ENCODE measurements at regions not wholly inside any gene's neighbourhood (a gene's known extent, or its start where the extent isn't known, plus 50 kb on each side); places are given as distances from the start of the nearest gene placed in this dataset.
A peak's percentile ranks its signal among the peaks of the same experiment; 100 is the strongest.

DNA sequence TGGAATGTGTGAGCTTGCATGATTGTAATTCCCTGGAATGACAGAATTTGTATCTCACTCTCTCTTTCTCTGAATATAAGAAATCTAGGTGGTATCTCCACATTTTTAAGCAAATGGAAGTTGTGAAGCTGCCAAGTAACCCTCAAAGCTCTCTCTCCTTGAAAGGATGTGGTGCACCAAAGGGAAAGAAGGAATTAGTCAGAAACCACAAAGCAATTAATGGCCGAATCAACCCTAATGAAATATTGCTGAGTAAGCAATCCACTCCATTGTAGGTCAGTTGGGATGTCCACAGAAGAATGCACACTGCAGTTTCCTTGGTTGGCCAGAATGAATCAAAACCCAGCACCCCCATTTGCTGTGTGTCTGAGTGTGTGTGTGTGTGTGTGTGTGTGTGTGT lies 153.5 kb downstream of the KCNA5 start:
- no peak for ATAC-seq
- DNase-seq: no peak

DNA sequence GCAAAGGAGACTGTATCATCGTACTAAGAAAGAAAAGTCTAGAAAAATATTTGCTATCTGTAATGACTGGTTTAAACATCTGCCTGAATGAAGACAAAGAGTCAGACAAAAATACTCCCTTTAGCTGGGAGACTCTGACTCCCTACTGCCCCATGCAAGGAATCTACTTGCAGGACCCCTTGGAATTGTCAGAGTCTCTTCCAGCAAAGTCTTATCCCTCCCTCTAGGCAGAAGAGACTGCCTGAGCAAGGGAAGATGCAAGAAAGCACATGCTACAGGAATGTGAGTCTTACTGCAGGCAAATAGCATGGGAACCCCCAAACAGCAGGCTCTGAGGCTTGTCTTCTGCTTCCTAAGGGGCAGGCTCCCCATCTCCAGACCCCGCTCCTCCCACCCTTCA lies 154.0 kb downstream of the KCNA5 start:
- DNase-seq: no peak
- no peak for ATAC-seq

DNA sequence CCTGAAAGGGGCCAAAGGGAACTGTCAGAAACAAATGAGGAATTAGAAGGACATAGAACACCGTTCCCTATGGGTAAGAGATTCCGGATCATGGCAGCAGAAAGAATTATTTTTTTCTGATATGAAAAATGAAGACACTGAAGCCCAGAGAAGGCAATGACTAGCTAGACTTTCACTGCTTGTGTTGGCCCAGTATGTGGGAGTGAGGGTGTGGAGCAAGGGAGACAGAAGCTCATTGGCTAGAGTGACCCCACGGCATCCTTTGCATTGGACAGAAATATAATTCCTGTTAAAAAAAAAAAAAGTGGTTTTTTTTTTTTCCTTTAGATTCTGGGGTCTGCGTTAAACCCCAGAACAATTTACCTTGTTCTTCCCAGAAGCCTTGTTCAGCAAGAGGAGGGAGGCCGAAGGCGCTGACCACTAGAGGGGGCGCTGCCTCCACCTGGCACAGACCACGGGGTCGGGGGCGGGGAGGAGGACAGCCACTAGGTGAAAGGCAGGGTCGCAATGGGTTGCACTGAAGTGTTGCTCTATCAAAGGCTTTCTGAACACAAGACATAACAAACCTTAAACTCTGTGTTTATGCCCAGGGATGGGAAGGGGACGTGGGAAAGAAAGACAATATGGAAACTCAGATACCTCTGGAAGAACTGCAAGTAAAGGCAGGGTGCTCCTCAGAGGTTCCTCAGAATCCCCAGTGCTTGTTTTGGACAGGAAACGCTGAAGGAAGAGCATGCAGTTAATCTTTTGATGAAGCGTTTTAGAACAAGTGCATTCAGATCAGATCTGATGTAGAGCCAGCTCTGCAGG lies 156.8 kb downstream of the KCNA5 start:
- peak; percentile 60 for DNase-seq
- no peak for ATAC-seq

DNA sequence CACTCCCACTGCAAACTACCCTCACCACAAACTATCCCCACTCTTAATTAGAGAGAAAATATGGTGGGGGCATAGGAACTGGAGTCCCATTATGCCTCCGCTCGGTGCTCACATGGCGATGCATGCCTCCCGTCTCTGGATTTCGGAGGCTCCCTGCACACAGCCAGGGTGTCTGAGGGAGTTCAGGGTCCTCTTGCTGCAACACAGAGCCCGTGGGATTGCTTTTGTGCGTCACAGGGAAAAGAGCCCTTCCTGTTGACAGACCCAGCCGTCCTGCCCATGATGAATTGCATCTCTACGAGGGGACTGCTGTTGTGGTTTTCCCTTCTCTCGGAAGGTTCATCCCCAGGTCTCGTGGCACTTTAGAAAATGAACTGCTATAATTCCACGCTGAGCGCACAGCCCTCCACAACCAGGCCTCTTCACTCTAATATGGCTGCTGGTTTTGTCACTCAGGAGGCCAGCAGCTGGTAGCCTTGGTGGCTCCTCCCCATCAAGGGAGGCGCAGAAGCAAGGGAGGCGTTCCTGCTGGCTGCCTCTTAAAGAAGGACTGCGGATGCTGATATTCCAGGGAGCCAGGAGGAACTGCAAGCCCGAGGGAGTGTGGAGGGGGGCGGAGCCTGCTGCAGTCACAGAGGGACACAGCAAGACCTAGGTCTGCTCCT lies 158.0 kb downstream of the KCNA5 start:
- no peak for ATAC-seq
- DNase-seq: no peak

DNA sequence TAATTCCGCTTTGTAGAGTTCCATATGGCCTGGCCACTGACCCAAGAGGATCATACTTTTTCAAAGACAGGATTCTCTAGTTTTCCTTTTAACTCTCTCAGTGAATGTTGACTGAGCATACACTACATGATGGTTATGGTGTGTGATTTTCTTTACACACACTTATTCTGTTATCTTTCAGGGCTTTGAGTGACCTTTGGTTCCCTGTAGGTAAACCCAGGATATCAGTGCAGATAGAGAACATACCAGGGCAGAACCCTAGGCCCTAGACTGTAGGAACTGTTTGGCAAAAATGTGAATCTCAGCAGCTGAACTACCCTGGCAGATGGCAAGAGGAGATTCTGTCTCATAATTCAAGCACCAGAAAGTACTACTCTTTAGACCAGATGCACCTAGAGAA lies 159.6 kb downstream of the KCNA5 start:
- DNase-seq (no peak), ATAC-seq (no peak)

DNA sequence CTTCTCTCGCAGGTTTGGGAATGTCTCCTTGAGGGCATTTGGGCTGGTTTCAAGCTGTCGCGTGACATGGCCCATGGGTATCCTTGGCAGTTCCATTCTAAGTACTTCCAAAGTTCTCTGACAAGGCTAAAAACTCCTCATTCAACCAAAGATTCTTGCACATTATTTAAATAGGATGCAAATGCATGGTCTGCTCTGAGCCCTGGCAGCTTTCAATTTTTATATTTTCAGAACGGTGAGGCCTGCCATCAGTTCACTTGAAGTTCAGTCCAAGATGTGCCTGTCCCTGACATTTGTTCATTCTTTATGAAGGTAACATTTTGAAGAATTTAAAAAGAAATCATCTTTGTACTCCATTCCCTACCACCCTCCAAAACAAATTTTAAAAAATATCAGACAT lies 160.0 kb downstream of the KCNA5 start:
- ATAC-seq (no peak), DNase-seq (no peak)

DNA sequence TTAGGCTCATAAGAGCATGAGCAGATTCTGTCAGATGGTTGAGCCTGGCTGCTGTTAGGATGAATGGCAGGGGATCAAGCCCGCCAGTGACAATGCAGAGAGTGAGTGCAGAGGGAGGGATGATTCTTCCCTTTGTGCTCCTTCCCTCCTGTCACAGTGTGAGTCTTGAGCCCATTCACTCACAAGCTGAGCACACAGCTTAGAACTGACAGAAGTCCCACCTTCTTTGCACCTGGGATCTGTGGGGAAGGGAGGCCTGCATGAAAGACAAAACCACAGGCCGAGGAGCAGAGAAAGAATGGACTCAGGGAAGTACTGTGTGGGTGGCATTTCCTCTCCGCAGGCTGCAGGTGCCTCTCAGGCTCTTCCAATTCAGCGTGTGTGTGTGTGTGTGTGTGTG lies 160.6 kb downstream of the KCNA5 start:
- DNase-seq: no peak
- no peak for ATAC-seq

DNA sequence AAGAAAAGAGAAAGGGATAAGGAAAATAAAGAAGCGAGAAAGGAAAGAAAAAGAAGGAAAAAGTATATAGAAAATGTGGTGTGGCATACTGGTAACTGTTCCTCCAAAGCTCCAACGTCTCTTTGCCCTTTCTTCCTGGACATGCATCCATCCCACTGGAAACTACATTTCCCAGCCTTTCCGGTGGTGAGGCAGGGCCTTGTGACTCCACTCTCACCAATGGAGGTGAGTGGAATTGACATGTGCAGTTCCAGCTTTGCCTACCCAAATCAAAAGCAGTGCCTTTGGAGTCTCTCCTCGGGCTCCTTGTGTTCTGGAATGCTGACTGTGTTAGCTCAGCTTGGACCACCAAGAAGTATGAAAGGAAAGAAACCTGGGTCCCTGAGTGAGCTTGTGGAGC lies 161.2 kb downstream of the KCNA5 start:
- no peak for ATAC-seq
- no peak for DNase-seq

DNA sequence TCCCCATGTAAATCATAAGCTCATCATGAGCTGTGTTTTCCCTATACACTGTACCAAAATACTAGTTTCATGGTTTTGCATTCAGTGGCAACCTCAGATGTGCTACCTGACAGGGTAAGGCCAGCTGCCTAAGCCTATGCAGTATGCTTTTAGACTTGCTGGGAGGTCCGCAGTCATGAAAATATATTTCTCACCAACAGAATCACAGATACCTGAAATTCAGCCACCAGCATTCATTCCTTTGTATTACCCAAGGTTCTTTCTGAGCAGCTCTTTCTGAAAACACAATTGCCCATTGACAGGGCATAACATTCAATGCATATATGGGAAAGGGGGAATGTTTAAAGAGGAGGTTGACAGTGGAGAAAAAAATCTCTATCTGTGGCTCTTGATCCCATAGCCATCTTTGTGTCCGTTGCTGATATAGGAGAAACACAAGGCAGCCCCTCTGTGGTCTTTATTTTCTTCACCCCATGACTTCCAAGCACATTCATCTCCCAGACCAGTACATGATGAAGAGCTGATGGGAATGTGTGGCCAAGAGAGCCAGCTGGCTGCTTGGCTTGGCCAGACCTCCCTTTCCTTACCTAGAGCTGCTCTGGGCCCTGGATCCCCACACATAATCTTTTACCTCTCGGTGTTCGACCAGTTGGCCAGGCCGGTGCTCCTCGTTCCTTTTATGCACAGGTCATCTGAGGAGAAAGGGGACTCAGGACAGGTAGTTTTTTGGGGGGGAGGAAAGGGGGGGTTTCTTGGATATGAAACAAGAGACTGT lies 162.9 kb downstream of the KCNA5 start:
- DNase-seq (no peak), ATAC-seq (no peak)

DNA sequence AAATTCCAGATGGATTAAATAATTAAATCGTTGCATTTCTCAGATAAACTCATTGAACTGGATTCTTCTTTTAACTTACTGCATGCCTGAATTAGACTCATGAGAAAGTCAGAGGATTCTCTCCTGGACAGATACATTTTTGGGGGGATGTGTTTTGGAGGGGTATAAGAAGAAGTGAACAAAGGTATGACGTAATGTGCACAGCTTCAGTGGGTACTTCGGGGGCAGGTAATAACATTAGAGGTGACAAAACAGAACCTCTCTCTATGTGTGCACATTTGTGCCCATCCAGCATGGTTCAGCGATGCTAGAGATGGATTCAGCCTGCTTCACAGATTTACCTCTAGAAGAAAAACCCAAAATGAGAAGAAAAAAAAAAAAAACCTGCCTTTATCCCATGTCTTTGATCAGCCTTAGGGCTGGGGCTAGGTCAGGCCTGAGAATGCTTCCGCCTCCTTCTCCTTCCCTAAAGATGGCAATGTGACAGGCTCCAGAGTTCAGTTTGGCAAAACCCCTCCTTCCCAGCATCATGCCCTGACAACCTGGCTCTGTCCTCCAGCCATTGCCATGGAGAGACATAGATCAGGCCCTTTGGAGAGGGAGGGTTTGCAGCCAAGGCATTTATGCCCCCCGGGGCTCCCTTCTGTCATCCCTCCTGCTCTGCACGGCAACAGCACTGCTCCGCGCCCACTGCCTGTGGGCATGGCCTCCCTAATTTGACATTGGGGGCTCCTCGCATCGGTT lies 166.7 kb downstream of the KCNA5 start:
- ATAC-seq (no peak), DNase-seq (no peak)

DNA sequence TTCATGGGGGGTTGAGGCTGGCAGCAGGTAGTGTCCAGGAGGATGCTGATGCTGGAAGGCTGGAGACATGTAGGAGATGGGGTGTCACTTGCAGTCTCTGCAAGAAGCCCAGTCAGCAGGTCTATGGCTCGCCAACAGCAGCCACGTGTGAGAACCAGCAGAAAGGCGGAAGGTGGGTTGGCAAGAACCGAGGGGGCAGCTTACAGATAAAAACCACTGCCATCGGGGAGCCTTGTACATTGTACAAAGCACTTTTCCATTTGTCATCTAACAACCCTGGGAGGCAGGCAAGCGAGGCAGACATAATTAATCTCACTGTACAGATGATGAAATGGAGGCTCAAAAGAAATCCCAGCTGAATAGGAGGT lies 167.2 kb downstream of the KCNA5 start:
- DNase-seq: no peak
- no peak for ATAC-seq

DNA sequence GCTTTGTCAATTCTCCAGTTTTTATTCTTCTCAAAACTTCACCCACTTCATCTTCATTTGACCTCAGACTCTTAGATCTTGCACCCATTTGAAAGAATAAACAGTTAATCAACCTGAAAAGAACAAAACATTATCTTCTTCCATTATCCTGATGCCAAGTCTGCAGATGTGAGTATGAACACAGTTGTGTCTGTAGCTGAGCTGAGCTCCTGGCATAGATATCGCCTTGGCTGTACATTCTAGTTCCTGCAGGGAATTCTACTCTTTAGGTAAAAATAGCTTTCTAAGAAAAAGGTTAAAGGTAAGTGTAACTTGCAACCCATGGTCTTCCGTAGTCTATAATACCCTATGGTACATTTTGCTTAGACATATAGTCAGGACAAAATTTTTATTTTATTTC lies 169.7 kb downstream of the KCNA5 start:
- no peak for DNase-seq
- ATAC-seq: no peak

DNA sequence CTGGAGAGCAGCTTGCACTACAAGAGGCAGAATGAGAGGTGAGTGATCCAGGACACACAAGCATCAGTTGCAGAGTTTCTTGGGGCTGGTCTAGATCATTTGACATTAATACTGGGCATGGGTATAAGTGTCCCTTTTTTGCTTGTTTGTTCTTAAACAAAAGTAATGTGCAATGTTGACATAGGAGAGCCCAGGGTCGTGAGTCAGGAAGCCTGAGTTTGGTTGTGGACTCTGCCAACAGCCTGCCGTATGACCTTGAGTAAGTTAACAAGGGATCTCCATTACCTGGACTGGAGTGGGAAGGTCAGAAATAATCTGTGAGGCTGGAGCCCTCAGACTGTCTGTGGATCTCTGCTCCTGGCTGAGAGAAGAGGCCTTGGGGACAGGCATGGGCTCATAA lies 170.3 kb downstream of the KCNA5 start:
- ATAC-seq: no peak
- DNase-seq: no peak

DNA sequence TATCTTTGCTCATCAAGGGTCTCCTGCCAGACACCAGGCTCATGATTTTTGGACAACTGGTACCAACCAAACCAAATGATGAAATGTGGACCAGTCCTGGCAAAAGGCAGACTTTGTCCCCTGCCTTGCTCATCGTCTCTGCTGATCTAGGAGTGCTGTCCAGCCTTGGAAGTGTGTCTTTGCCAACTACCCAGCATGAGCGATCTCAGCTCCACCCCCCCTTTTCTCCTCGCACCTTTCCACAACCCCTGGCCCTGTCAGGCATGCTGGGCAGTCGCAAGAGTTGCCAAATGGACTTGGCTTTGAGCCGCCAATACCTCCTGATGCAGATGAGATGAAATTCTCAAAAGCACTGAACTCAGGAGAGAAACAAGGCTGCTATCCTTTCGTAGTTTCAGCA lies 174.3 kb downstream of the KCNA5 start:
- ATAC-seq (no peak), DNase-seq (no peak)

DNA sequence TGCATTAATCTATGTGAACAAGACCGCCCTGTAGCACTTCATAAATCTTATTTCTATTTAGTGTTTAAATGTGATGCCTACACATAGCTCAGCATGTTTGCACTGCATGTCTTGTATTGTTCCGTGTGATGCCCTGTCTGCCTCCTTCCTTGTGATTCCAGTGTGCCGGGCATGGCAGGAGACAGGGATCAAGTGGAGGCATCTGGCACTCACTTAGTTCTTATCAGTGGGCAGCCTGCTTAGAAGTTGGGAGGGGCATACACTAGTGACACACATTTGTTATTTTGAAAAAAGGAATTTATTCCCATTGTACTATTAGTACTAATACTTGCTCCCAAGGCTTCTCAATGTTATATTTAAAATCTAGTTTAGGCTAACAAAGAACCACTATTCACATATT lies 176.4 kb downstream of the KCNA5 start:
- ATAC-seq: no peak
- DNase-seq: no peak

DNA sequence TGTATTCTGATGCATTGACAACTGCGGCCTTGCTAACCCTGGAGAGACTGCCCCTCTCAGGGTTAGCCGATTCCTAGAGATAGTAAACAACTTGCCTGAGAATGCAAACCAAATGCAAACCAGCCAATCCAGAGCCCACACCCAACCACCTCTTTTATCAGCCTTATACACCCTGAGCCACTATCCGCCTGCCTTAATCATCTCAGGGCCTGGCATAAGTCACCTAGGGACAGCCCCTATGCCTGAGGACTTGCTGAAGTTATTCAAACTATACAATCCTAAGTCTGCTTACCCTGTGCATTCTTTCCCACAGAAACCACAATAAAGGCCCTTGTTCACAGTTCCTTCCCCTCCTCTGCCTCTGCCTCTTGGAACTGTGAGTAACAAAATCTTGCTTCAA lies 177.2 kb downstream of the KCNA5 start:
- DNase-seq (peak; percentile 24), ATAC-seq (peak; percentile 98)

DNA sequence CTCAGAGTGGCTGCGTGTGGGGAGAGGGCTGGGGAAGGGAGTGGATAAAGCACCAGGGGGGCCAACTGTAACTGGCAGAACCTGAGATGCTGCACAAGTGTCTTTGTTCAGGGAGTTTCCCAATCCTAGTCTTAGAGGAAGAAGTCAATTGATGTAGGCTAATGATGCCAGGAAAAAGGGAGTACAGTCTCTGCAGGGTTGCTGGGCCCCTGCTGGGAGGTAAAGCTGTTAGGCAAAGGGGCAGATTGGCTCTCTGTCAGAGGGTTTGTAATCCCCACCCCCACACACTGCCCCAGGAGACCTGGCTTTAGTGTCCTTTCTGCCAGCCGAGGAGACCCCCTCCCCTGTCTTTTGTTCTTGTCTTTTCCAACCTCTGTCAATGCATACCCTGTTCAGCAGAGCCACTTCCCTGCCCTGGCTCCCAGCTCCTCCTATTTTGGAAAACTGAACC lies 178.4 kb downstream of the KCNA5 start:
- no peak for DNase-seq
- ATAC-seq: no peak

DNA sequence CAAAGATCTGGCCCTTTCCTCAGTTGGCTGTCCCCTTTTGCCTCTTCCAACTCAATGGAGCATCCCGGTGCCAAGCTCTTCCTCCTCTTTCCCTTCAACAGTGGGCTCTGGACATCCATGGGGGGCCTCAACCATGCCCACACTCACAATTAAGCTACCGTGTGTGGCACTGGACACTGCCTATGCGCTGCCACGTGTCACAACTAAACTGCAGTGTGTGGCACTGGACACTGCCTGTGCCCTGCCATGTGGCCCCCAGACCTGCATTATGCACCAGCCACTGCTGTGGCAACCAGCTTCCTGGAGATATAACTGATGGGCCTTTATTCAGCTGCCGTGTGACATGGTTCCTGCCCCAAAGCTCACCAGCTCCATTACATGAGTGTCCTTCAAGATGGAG lies 179.1 kb downstream of the KCNA5 start:
- ATAC-seq (no peak), DNase-seq (no peak)

DNA sequence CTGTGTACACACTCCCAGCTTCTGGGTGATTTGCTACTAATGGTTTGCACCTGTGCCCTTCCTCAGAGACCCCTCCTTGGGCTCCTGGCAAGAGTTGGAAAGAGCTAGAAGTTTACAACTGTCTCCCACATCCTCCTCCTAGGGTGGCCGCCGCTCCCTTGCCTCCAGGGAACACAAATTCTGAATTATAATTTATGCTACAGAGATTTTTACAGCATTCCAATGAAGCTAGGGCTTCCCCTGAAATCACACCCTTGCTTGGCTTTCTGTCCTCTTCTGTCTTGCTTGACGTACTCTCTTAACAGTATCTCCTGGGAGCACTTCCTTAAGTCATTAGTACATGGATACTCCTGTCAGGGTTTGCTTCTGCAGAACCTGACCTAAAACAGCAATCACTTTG lies 180.2 kb downstream of the KCNA5 start:
- DNase-seq (no peak), ATAC-seq (no peak)

DNA sequence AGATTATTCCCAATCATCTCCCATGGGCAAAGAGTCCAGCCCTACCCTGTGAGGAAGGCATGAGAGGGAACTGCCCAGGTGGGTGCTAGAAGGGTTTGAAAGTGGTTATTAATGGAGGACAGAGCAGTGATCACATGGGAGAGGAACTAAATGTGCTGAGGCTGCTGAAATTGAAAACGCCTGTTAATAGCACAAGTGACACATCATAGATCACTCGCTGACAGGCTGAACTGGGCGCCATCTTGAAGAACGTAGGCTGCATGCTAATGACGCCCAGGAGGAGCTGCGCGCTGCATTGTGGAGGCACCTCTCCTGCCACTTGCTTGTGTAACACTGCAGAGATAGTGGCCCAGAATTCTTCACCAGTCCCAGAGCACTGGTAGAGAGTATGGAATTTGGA lies 182.9 kb downstream of the KCNA5 start:
- no peak for DNase-seq
- ATAC-seq: no peak

DNA sequence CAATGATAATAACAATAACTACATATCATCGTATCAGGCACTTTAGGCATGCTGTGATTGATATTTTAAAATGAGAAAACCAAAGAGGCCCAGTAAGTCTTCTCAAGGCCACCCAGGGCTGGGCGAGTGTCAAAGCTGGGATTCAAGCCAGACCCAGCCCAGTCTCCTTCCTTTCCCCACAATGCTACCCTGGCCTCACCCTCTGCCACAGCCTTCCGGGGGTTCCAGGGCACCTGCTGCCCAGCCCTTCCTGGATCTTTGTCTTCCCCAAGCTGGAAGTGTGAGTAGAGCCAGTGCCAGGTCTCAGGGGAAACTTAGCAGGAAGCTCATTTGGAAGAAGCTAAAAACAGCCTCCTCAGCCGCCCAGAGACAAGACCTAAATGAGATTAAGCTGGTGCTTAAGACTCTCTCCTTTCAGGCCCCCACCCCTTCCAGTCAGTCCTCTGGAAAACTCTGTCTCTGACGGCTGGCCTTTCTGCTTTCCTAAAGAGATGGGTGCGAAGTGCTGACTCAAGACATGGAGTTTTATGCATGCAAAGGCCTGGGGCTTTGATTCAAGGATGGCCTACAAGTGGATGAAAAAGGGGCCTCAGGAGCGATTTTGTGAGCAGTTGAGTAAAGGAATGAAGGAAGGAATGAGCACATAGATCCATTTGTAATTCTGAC lies 184.2 kb downstream of the KCNA5 start:
- DNase-seq (no peak), ATAC-seq (no peak)

DNA sequence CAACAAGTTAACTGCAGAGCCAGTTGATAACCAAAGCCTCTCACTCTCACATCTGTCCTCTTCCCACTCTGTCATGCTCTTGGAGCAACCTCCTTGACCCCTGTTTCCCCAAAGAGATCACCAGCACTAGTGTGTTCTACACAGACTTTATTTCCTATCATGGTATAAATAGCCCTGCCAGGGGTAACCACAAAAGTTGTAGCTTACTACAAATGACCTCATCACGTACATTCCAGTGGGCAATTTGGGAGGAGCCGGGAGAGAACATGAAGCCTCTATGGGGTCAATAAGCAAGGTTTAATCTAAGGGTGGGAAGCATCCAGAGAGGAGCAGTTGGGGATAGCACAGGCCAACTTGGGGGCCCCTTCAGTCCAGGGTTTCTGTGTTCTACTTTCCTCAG lies 186.5 kb downstream of the KCNA5 start:
- ATAC-seq: no peak

More for the DNA sequence above, 186.5 kb downstream of the KCNA5 start:
- no peak for DNase-seq
